K562 (cell line): ENCODE measurements at regions not wholly inside any gene's neighbourhood (a gene's known extent, or its start where the extent isn't known, plus 50 kb on each side); places are given as distances from the start of the nearest gene placed in this dataset.

ENCODE experiments used
- ATAC-seq: fragments of 200-7000 bp; cut with Tn5 transposase; 3 replicates; pipeline ENCODE4 v1.9.1; 2020; ENCODE audit warnings: moderate library complexity
- BruUV-seq: library from RNA; stranded (reverse); fragments of 400-500 nt; replicated peaks from 2 replicates; lab custom pipeline; 2021; lab: Mats Ljungman, UMichigan
- CTCF ChIA-PET: fragments of 300-600 bp; formaldehyde crosslinking; extraction: SDS; loops from one replicate; lab custom pipeline; 2021; ENCODE audit warnings: low intra/inter-chr PET ratio; lab: Yijun Ruan, JAX
- POLR2A ChIA-PET: fragments of 300-600, 350-650 bp; sonication (Branson Sonifier 250); formaldehyde crosslinking; extraction: SDS; loops from one replicate; lab custom pipeline; 2021; ENCODE audit warnings: antibody characterized with exemption, inconsistent platforms; lab: Yijun Ruan, JAX
- DNase-seq, 4 experiments: peaks; one replicate each; pipeline versions ENCODE4 v3.0.0 to v3.0.0-alpha.2; 2011 to 2018; ENCODE audit warnings: low spot score in 3 of 4, mixed read lengths in 3 of 4; ENCODE audit errors: extremely low read depth in 1 of 4
- FAIRE-seq: peaks from 2 replicates; lab custom pipeline; 2011; peaks lifted over from hg19 to GRCh38; lab: Jason Lieb, UNC
- H2AFZ ChIP-seq: 2 replicates; pipeline ENCODE4 v1.6.0; 2011; ENCODE audit warnings: low read depth, low read length, control low read depth, inconsistent platforms
- H3K27ac ChIP-seq: fragments of 200-600 bp; 3 replicates; pipeline ENCODE4 v1.8.0; 2011; ENCODE audit warnings: low read depth, mild to moderate bottlenecking, control low read depth, inconsistent platforms, low read length, moderate library complexity, mixed read lengths; ENCODE audit errors: extremely low read depth
- H3K27me3 ChIP-seq, 2 experiments: fragments of 300-600 bp in 1 of 2; 2 replicates in 1 of 2; 3 replicates in 1 of 2; pipeline versions ENCODE4 v1.6.0 to v1.8.0; 2011; ENCODE audit warnings: inconsistent platforms in 2 of 2, low read length in 2 of 2, mild to moderate bottlenecking in 1 of 2, mixed read lengths in 1 of 2, moderate library complexity in 1 of 2; ENCODE audit not compliant: control insufficient read depth in 2 of 2, insufficient read depth in 2 of 2
- H3K36me3 ChIP-seq: fragments of 300-600 bp; 3 replicates; pipeline ENCODE4 v1.8.0; 2011; ENCODE audit warnings: mild to moderate bottlenecking, low read length, inconsistent platforms; ENCODE audit not compliant: control insufficient read depth, insufficient read depth
- H3K4me1 ChIP-seq, 2 experiments: fragments of 200-600 bp in 1 of 2; replicated peaks in 1 of 2; 2 replicates in 1 of 2; 3 replicates in 1 of 2; pipeline versions ENCODE4 v1.5.1 to v1.8.0; 2011; ENCODE audit warnings: inconsistent platforms in 2 of 2, low read length in 2 of 2, mild to moderate bottlenecking in 1 of 2, mixed read lengths in 1 of 2, moderate library complexity in 1 of 2; ENCODE audit not compliant: control insufficient read depth in 2 of 2, insufficient read depth in 2 of 2
- H3K4me2 ChIP-seq: 2 replicates; pipeline ENCODE4 v1.6.1; 2011; ENCODE audit warnings: low read length, control low read depth, inconsistent platforms, mixed read lengths; ENCODE audit not compliant: insufficient read depth
- H3K4me3 ChIP-seq: fragments of 200-600 bp; sonication (generic), shearing (Covaris generic); 2 replicates; pipeline ENCODE4 v1.5.1; 2016; ENCODE audit warnings: control low read depth, inconsistent platforms
- H3K79me2 ChIP-seq: fragments of 200-600 bp; 3 replicates; pipeline ENCODE4 v1.8.0; 2011; ENCODE audit warnings: low read length, inconsistent platforms; ENCODE audit not compliant: control insufficient read depth, insufficient read depth
- H3K9ac ChIP-seq, 2 experiments: 2 replicates each; pipeline versions ENCODE4 v1.6.0 to v1.6.1; 2011; ENCODE audit warnings: low read depth in 2 of 2, low read length in 2 of 2, control low read depth in 1 of 2, inconsistent platforms in 1 of 2, mild to moderate bottlenecking in 1 of 2, mixed read lengths in 1 of 2; ENCODE audit not compliant: insufficient read depth in 1 of 2
- H3K9me1 ChIP-seq: one replicate; pipeline ENCODE4 v1.6.0; 2011; ENCODE audit warnings: inconsistent platforms, mild to moderate bottlenecking, low read length, moderate library complexity; ENCODE audit not compliant: control insufficient read depth, insufficient read depth
- H3K9me3 ChIP-seq: replicated peaks from 2 replicates; pipeline ENCODE4 v1.5.1; 2011; ENCODE audit warnings: low read depth, low read length, inconsistent platforms; ENCODE audit not compliant: control insufficient read depth, insufficient read depth
- H4K20me1 ChIP-seq: replicated peaks from 2 replicates; pipeline ENCODE4 v1.6.1; 2011; ENCODE audit warnings: low read length, inconsistent platforms, mixed read lengths; ENCODE audit not compliant: control insufficient read depth, insufficient read depth
- DNMT1 ChIP-seq: fragments of 450-650 bp; IDR thresholded peaks from 2 replicates; pipeline ENCODE4 v1.6.1; 2016; ENCODE audit warnings: antibody characterized with exemption, mild to moderate bottlenecking
- PTRF ChIP-seq: fragments of 450-650 bp; IDR thresholded peaks from 2 replicates; pipeline ENCODE4 v1.6.1; 2016; ENCODE audit warnings: mild to moderate bottlenecking, missing genetic modification characterization, missing compliant biosample characterization
- TOE1 ChIP-seq, 2 experiments: fragments of 450-650 bp in 1 of 2; sonication (generic) in 1 of 2; formaldehyde crosslinking in 1 of 2; IDR thresholded peaks; 2 replicates each; pipeline versions ENCODE4 v1.7.1 to v1.8.0; 2016 to 2022; ENCODE audit warnings: borderline replicate concordance in 2 of 2, mild to moderate bottlenecking in 2 of 2, antibody characterized with exemption in 1 of 2, inconsistent platforms in 1 of 2, low read depth in 1 of 2, missing genetic modification reagents in 1 of 2, moderate library complexity in 1 of 2
- TSC22D4 ChIP-seq: fragments of 450-650 bp; IDR thresholded peaks from 2 replicates; pipeline ENCODE4 v1.6.1; 2016; ENCODE audit warnings: missing genetic modification characterization, missing biosample characterization, control low read depth
- ZNF146 ChIP-seq: IDR thresholded peaks from one replicate; pipeline ENCODE4 v1.6.1; 2018; ENCODE audit warnings: missing compliant biosample characterization; ENCODE audit not compliant: unreplicated experiment
- WGBS: fragments of 100-300 bp; shearing (Covaris generic); methylation state at CpG from one replicate; pipeline ENCODE4 v1.1.6; 2016; ENCODE audit warnings: low coverage, mixed read lengths; ENCODE audit not compliant: insufficient coverage; ENCODE audit errors: missing lambda C conversion rate; 5-methylcytosine and 5-hydroxymethylcytosine counted together
- in situ Hi-C: fragments of 300-500 bp; cut with MboI; formaldehyde crosslinking; loops from 4 replicates; pipeline ENCODE4 v1.15.0; 2018; ENCODE audit warnings: inconsistent platforms, mixed read lengths
- intact Hi-C: fragments of 100-400 bp; cut with micrococcal nuclease; formaldehyde crosslinking; loops from 2 replicates; pipeline ENCODE4 v1.14.2; 2022
- TF ChIP-seq, protein P1 (sequence below): fragments of 250-450 bp; sonication (Bioruptor Pico); IDR thresholded peaks from 2 replicates; pipeline ENCODE4 v1.4.0; 2020; ENCODE audit warnings: mild to moderate bottlenecking, moderate library complexity, borderline replicate concordance

DNA sequence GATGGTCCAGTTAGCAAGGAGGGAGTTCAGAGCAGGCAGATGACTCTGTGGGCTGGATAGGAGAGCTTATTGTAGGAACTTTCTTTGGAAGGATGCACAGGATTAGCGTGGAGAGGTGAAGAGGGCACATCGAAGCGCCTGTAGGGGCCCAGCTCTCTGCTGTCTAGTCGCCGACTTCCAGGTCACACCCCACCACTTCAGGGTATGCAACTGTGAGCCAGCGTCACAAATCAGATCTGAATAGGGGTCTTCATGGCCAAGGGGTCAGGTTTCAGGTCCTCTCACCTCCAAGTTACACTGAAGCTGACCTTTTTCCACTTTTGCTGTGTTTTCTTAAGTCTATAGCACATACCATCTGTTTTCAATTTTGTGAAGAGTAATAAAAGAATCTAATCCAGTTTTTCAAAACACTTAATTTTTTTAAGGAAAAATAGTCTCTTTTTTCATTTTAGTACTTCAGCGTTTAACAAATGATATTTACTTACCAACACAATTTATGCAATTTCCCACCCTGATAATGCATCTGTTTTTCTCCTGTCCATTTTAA lies 364.2 kb upstream of the CLINT1 start:
- Histone ChIP-seq H3K36me3 (no peaks in the 10 kb centered on the region), H3K27ac (no peak overlapping the region), H3K4me1 (no peaks in the 10 kb centered on the region), H3K27me3 (no peaks in the 10 kb centered on the region), H4K20me1 (no peaks in the 10 kb centered on the region), H3K79me2 (no peaks in the 10 kb centered on the region), H3K4me2 (no peak overlapping the region), H3K9me1 (no peaks in the 10 kb centered on the region), H2AFZ (no peak overlapping the region), H3K9me3 (no peaks in the 10 kb centered on the region), H3K4me3 (no peak overlapping the region), H3K9ac (no peak overlapping the region)
- WGBS: under 1% methylated on average over 7 of the region's 7 CpGs
- FAIRE-seq (no peak), ATAC-seq (no peak), DNase-seq (no peak)
- POLR2A ChIA-PET: no interaction called here
- intact Hi-C loops (no loop called here), in situ Hi-C loops (no loop called here)
- BruUV-seq: no TSS peak
- CTCF ChIA-PET: no interaction called here
- TF ChIP-seq TSC22D4 (tag) (no peak), DNMT1 (no peak), TOE1 (IDR thresholded peaks at IDR 0.05; ENCODE audit: borderline replicate concordance) (no peak), TOE1 (CRISPR knock-in tag; IDR thresholded peaks at IDR 0.05; ENCODE audit: borderline replicate concordance, low read depth) (no peak), ZNF146 (CRISPR knock-in tag) (no peak), PTRF (no peak)
- TF ChIP-seq, protein P1, sequence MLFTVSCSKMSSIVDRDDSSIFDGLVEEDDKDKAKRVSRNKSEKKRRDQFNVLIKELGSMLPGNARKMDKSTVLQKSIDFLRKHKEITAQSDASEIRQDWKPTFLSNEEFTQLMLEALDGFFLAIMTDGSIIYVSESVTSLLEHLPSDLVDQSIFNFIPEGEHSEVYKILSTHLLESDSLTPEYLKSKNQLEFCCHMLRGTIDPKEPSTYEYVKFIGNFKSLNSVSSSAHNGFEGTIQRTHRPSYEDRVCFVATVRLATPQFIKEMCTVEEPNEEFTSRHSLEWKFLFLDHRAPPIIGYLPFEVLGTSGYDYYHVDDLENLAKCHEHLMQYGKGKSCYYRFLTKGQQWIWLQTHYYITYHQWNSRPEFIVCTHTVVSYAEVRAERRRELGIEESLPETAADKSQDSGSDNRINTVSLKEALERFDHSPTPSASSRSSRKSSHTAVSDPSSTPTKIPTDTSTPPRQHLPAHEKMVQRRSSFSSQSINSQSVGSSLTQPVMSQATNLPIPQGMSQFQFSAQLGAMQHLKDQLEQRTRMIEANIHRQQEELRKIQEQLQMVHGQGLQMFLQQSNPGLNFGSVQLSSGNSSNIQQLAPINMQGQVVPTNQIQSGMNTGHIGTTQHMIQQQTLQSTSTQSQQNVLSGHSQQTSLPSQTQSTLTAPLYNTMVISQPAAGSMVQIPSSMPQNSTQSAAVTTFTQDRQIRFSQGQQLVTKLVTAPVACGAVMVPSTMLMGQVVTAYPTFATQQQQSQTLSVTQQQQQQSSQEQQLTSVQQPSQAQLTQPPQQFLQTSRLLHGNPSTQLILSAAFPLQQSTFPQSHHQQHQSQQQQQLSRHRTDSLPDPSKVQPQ (CRISPR knock-in tag): no peak
